HG03139 (cell line): ENCODE measurements at regions not wholly inside any gene's neighbourhood (a gene's known extent, or its start where the extent isn't known, plus 50 kb on each side); places are given as distances from the start of the nearest gene placed in this dataset.

Experiments used
- ATAC-seq: cut with Tn5 transposase; IDR thresholded peaks from one replicate; pipeline ENCODE4 v1.9.1; 2021; ENCODE audit not compliant: unreplicated experiment

DNA sequence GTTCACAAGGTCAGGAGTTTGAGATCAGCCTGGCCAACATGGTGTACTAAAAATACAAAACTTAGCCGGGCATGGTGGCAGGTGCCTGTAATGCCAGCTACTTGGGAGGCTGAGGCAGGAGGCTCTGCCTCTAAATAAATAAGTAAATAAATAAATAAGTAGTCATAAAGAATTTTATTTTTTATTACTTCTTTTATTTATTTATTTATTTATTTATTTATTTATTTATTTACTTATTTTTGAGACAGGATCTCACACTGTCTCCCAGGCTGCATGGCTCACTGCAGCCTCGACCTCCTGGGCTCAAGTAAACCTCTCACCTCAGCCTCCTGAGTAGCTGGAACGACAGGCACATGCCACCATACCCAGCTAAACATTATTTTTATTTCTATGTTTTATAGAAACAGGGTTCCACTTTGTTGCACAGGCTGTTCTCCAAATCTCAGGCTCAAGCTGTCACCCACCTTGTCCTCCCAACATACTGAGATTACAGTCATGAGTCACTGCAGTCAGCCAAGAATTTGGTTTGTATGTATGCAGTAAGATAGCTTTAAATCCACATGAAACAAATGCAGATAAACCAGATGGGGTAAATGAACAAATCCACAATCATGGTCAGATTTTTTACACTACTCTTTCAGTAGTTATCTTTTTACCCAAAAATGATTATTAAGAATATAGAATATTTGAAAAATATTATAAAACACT, 523.3 kb upstream of the RGS18 start:
- no peak for ATAC-seq

GRCh38 chr1:191636345-191636744, 521.9 kb upstream of the RGS18 start:
- ATAC-seq, result no peak

DNA sequence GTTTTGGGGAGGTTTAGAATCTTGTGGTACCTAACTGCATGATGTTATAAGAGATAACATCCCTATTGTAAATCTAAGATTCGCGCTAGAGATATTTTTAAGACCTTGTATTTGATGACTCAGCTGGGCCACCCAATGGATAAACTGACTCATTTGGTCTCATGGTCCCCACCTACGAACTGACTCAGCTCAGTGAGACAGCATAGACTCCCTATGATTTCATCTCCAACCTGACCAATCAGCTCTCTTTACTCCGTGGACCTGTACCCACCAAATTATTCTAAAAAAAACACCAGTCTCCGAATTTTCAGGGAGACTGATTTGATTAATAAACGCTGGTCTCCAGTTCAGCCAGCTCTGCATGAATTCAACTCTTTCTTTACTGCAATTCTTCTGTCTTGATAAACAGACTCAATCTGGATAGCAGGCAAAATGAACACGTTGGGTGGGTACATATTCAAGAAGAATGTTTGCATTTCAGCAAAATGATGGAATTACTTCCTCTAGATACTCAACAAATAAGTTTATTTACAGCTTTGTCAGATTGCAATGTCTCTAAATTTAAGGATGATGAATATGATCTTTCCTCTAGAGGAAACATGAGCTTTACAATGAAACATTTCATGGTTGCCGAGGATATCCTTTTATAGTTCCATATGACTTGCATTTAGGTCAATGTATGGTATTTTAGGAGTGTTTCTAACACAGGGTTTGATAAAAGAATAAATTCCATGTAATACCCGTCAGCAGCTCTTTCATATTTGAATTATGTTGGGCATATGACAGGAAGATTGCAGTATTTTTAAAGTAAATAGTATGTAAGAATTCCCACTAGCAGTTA, 516.6 kb upstream of the RGS18 start:
- ATAC-seq, result no peak

DNA sequence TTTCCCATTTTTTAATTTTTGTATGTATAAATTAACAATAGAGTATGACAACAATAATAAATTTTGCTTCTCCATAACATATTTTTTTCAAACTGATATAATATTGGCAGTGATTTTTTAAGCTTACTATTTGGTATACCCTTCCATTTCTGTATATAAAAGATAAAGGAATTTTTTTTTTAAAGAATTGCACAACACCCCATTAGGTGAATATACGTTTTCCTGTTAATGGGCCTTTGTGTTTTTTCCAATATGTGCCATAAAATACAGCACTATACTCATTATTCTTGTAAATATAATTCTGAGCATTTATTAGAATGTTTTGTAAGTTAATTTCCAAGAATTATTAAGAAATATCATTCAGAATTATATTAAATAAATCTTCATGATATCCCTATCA, 515.2 kb upstream of the RGS18 start:
- ATAC-seq, result no peak

DNA sequence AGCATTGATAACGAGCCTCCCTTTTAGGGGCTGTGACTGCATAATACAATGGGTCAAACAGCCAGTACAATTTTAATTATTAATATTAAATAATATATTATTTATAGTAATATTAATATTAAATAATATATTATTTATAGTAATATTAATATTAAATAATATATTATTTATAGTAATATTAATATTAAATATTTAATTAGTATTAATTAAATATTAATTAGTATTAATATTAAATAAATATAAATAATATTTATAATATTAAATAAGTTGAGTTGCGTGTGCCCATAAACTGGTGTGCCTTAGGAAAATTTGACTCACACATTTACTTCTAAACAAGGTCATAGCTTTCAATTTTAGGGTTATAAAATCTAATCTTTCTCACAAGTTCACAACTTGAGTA, 509.3 kb upstream of the RGS18 start:
- ATAC-seq, result no peak

DNA sequence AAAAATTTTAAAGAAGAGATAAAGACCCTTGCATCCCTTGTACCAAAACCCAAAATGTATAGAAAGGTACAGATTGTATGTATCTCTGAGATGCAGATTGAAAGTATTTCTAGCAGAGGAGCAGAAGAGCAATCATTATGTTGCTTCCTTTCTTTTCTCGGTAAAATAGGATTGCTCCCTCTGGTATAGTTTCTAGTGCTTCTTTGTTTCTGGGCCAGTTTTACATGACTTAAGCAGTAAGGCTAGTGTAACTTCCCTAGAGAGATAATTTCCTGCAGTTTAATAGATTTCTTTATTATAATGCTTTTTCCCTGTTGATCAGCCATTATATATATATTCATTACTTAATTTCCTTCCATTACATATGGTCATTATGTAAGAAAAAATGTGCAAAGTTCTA, 496.2 kb upstream of the RGS18 start:
- no peak for ATAC-seq

- no peak for ATAC-seq
Observed at GRCh38 chr1:191662746-191663145, 495.5 kb upstream of the RGS18 start.

- ATAC-seq, result no peak
Observed at GRCh38 chr1:191668525-191668924, 489.7 kb upstream of the RGS18 start.

DNA sequence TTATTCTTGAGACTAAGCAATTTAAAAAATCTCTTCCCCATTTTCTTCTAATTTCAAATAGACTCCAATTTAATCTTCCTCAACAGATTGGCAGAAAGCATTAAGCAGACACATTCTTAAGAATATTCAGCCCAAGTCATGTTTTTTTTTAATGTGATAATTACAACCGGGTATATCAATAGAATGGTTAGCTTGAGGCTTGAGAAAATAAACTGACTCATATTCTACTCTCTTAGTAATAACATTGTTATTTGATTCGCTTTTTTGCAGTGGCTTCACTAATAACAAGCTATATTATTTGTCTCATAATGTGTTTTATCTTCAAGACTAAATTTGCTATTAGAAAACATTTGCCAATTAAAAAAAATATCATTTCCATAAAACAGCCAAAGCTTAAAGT, 488.6 kb upstream of the RGS18 start:
- no peak for ATAC-seq

GRCh38 chr1:191671236-191671635, 487.0 kb upstream of the RGS18 start:
- no peak for ATAC-seq

DNA sequence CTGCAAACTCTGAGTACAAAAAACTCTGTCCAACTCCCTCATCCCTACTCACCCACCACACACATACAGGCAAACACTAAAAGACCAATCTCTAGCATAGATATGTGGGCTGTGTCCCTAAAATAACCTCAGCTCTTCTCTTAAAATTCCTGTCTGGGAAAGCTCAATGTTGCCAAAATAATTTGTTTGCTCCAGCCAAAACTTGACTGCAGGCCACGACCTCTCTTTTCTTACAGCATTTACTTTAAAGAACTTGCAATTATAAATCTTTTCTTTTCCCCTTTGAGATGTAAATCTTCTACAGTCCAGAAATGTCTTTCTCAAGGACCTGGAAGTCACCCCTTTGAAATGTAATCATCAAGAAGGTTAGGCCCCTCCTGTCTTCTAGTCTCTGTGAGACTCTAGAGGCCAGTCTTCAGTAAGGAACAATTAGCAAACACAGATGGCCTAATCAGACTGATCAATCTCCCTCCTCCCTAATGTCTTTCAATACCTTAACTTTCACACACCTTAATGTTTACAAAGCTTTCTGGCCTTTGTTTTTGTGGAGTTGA, 483.6 kb upstream of the RGS18 start:
- ATAC-seq, result no peak

DNA sequence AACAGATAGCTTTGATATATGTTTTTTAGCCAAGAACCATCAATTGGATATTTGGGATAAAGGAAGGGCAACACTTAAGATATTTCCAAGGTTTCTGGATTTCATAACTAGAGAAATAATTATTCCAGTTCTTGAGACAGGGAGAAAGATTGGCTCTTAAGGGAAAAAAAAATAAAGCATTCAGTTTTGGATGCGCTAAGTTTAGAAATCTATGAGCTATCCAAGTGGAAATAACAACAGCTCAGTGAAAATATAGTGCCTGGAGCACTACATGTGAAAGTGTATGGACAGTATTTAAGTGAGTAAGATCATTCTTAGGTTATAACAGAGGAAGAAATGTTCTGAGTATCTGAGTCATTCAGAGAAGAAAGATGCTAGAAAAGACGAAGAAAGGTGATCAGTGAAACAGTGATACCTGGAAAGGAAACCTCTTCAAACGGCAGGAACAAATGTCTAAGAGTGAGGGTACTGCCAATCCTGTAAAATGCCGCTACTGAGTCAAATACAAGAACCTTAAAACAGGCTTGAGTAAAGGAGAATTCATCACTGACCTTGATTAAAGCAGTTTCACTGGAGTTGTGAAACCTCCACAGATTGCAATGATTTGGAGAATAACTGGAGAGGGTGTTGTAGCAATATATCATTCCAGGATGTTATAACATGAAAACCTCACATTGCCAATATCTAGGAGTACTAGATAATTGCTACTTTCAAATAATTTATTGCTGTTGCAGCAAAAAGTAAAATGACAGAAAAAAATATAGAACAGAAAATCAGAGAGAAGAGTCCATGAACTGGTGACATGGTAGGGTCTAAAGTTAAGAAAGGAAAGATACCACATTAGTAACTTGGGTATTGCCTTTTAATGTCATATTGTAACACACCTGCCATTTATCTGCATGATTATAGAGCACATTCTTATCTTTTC, 482.1 kb upstream of the RGS18 start:
- no peak for ATAC-seq

DNA sequence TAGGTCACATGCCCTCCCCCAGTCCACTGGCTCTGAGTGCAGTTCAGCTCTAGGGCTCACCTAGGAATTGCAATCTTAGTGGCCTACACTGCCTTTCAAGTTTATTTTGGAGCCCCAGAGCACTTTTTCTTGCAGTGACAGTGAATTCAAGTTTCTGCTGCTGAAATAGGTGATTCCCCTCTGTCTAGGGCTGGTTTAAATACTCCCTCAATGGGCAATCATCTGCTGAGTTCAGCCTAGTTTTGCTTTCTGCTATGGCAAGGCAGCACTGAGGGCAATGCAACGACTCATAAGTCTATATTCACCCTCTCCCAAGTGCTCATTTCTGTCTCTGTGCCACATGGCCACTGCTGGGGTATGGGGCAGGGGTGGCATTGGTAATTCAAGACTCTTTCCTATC, 472.6 kb upstream of the RGS18 start:
- ATAC-seq, result no peak

DNA sequence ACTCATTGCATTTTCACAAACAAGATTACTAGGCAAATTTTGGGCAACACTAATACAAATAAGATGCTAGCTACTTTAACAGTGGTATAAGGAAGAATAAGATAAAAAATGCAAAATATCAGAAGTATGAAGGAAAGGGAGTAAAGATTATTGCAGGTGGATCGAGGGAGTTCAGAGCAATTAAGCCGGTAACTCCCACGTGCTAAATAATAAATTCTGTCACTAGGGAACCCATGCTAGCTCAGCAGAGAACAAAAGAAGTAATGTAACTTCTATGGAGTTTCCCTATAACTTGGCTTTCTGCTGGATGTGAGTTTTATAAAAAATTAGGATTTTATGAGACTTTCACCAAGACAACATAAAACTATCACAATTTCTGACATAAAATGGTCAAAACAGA, 470.5 kb upstream of the RGS18 start:
- no peak for ATAC-seq

DNA sequence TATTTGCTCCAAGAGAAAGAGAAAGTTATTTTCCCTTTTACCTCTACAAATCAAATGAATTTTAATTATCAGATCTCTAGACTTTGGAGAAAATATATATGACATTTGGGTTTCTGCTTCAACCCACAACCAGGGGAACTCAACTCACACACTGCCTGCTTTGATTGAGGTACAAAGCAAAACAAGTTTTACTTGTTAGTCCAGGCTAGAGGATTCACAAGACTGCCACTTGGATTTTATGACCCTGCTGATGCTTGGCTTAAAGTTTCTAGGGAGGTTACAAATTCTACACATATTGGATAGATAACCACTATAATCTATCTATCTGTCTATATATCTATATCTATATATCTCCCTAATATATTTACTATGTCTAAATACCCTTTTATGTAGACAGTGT, 467.3 kb upstream of the RGS18 start:
- ATAC-seq, result no peak

GRCh38 chr1:191693797-191694196, 464.5 kb upstream of the RGS18 start:
- no peak for ATAC-seq

DNA sequence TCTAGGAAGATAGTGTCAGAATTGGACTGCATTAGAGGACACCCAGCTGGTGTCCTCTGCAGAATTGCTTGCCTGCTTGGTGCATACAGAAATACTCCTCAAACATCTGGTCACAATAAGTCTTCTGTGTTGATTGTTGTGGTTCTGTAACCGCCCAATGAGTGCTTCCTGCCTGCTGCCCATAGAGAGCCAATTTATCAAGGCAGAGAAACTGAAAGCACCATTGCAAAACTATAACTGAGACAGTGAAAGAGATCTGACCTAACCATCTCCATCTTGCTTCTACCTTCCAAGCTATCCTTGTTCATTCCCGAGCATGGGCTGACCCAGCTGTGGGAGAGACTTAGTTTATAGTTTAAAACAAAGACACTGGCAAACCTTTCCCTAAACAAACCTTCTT, 462.4 kb upstream of the RGS18 start:
- peak; percentile 86 for ATAC-seq

DNA sequence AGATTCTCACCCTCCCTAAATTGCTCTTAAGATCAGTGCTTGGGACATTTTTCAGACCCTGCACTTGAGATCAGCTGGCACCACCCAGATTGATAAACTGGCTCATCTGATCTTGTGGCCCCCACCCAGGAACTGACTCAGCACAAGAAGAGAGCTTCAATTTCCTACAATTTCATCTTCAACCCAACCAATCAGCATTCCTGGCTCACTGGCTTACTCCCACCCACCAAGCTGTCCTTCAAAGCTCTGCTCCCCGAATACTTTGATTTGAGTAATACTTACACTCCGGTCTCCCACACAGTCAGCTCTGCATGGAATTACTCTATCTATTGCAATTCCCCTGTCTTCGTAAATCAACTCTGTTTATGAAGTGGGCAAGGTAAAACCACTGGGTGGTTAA, 461.9 kb upstream of the RGS18 start:
- ATAC-seq, result no peak

DNA sequence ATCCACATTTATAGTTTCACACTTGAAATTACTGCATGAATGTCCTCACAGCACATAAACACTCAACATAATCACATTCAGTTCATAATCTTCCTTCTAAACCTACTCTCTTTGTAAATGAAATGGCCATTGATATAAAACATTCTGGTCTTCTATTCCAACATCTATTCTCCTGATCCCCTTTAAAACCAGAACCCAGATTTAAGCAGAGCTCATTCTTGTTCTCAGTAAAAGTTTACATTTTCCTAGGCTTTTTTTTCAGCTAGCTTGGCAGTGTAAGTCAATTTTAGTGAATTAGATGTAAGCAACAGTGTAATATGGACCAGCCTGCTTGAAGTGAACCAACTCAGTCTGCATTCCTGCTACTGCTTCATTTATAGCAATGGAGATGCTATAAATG, 460.7 kb upstream of the RGS18 start:
- ATAC-seq, result no peak

DNA sequence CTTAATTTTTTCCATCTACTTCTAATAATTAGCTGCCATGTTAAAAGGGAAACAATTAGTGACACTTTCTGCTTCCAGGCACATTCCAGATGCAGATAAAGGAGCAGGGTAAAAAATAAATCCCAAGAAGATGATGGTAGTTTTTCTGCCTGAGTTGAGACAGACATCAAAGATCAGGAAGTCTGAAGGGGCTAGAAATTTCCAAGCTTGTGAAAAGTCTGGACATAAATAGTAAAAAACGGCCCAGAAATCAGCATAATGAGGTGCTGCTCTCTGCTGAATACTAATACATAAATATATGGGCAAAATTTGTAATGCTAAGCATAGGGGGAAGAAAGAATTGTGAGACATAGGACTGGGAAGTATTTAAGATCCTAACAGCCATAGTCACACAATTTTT, 460.0 kb upstream of the RGS18 start:
- no peak for ATAC-seq

GRCh38 chr1:191699343-191699742, 458.9 kb upstream of the RGS18 start:
- ATAC-seq, result no peak
